ENCODE measurements at regions not wholly inside any gene's neighbourhood (a gene's known extent, or its start where the extent isn't known, plus 50 kb on each side); places are given as distances from the start of the nearest gene placed in this dataset.
"Not testable (repeated sequence)": the region's sequence is repeated elsewhere in the genome, so short reads cannot be mapped to it uniquely, and the experiment has no call there.

DNA sequence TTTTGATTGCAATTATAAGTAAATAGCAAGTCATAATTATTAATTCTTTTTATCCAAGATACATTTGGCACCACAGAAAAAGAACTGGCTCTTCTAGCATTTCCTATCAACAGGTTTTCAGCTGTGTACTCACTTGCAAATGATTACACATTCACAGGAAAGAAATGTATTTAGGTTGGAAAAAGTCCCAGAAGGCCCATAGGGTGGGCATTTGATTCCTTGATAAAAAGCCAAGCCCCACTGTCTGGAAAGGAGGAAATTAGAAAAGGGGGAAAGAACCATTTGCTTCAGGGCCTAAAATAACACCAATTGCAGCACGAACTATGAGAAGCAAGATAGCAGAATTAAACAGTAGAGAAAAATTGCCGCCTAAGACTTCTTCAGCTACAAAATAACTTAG lies 80.8 kb upstream of the COL1A2 start:
- peak; percentile 59 for ATAC-seq
- TF ChIP-seq ISL1 (CRISPR knock-in tag; IDR thresholded peaks at IDR 0.05) (no peak), ZNF8 (CRISPR knock-in tag; IDR thresholded peaks at IDR 0.05) (no peak), SNAI2 (CRISPR knock-in tag; IDR thresholded peaks at IDR 0.05) (no peak), RARB (CRISPR knock-in tag; IDR thresholded peaks at IDR 0.05) (no peak), TCF4 (CRISPR knock-in tag; IDR thresholded peaks at IDR 0.05; ENCODE audit: borderline replicate concordance) (no peak), ZNF565 (CRISPR knock-in tag; conservative IDR thresholded peaks at IDR 0.05; ENCODE audit: low read depth) (no peak), OSR1 (CRISPR knock-in tag; IDR thresholded peaks at IDR 0.05) (no peak)
- TF ChIP-seq, protein P1, sequence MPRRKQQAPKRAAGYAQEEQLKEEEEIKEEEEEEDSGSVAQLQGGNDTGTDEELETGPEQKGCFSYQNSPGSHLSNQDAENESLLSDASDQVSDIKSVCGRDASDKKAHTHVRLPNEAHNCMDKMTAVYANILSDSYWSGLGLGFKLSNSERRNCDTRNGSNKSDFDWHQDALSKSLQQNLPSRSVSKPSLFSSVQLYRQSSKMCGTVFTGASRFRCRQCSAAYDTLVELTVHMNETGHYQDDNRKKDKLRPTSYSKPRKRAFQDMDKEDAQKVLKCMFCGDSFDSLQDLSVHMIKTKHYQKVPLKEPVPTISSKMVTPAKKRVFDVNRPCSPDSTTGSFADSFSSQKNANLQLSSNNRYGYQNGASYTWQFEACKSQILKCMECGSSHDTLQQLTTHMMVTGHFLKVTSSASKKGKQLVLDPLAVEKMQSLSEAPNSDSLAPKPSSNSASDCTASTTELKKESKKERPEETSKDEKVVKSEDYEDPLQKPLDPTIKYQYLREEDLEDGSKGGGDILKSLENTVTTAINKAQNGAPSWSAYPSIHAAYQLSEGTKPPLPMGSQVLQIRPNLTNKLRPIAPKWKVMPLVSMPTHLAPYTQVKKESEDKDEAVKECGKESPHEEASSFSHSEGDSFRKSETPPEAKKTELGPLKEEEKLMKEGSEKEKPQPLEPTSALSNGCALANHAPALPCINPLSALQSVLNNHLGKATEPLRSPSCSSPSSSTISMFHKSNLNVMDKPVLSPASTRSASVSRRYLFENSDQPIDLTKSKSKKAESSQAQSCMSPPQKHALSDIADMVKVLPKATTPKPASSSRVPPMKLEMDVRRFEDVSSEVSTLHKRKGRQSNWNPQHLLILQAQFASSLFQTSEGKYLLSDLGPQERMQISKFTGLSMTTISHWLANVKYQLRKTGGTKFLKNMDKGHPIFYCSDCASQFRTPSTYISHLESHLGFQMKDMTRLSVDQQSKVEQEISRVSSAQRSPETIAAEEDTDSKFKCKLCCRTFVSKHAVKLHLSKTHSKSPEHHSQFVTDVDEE (CRISPR knock-in tag; IDR thresholded peaks at IDR 0.05): no peak
- TF ChIP-seq, protein P2, sequence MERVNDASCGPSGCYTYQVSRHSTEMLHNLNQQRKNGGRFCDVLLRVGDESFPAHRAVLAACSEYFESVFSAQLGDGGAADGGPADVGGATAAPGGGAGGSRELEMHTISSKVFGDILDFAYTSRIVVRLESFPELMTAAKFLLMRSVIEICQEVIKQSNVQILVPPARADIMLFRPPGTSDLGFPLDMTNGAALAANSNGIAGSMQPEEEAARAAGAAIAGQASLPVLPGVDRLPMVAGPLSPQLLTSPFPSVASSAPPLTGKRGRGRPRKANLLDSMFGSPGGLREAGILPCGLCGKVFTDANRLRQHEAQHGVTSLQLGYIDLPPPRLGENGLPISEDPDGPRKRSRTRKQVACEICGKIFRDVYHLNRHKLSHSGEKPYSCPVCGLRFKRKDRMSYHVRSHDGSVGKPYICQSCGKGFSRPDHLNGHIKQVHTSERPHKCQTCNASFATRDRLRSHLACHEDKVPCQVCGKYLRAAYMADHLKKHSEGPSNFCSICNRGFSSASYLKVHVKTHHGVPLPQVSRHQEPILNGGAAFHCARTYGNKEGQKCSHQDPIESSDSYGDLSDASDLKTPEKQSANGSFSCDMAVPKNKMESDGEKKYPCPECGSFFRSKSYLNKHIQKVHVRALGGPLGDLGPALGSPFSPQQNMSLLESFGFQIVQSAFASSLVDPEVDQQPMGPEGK (CRISPR knock-in tag; IDR thresholded peaks at IDR 0.05; ENCODE audit: borderline replicate concordance): no peak
- TF ChIP-seq, protein P3, sequence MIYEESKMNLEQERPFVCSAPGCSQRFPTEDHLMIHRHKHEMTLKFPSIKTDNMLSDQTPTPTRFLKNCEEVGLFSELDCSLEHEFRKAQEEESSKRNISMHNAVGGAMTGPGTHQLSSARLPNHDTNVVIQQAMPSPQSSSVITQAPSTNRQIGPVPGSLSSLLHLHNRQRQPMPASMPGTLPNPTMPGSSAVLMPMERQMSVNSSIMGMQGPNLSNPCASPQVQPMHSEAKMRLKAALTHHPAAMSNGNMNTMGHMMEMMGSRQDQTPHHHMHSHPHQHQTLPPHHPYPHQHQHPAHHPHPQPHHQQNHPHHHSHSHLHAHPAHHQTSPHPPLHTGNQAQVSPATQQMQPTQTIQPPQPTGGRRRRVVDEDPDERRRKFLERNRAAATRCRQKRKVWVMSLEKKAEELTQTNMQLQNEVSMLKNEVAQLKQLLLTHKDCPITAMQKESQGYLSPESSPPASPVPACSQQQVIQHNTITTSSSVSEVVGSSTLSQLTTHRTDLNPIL (CRISPR knock-in tag; IDR thresholded peaks at IDR 0.05; ENCODE audit: low read depth): no peak
- TF ChIP-seq, protein P4, sequence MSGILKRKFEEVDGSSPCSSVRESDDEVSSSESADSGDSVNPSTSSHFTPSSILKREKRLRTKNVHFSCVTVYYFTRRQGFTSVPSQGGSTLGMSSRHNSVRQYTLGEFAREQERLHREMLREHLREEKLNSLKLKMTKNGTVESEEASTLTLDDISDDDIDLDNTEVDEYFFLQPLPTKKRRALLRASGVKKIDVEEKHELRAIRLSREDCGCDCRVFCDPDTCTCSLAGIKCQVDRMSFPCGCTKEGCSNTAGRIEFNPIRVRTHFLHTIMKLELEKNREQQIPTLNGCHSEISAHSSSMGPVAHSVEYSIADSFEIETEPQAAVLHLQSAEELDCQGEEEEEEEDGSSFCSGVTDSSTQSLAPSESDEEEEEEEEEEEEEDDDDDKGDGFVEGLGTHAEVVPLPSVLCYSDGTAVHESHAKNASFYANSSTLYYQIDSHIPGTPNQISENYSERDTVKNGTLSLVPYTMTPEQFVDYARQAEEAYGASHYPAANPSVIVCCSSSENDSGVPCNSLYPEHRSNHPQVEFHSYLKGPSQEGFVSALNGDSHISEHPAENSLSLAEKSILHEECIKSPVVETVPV (CRISPR knock-in tag; IDR thresholded peaks at IDR 0.05): no peak

DNA sequence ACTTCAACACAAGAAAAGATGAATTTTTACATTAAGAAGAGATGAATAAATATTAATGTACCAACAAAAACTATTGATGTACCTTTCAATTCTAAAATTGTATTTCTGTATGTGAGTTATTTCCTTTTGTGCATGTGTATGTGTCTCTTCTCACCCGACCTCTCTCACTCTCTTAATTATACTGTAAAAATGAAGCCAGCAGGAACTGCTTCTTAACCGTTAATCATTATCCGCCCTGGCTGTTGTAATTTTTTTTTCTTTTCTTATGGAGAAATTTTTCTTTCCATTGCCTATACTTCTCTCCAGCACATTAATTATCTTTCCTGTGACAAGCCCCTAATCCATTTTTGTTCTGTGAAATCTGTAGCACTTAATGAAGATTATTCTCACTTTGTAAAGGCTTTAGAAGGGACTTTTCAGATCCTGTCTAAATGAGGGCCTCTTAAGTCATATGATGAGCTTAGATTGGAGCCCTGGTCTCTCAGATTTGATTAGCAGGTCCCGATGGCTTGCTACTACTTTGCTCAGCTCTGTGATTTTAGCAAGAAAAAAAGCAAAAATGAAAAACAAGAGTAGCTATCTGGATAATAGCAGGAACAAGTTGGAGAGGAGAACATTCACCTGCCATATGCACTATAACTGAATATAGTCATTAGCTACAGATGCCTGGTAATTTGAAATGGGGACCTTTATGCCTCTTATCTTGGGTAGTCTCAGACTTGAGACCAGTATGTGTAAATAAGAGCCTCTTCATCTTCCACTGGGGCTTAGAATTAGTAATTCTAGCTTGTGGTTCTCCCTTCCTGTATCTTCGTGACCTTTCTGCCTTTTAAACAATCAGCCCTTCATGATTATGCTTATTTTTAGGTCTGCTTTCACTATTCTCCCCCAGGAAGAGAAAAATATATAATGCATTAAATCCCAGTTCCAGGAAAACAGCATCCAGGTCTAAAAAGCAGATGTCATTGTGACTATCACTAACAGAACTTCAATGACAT lies 80.0 kb upstream of the COL1A2 start:
- ATAC-seq: no peak
- TF ChIP-seq SNAI2 (CRISPR knock-in tag; IDR thresholded peaks at IDR 0.05): no peak
- TF ChIP-seq GLIS3 (CRISPR knock-in tag; IDR thresholded peaks at IDR 0.05): no peak
- no peak for TF ChIP-seq ISL1 (CRISPR knock-in tag; IDR thresholded peaks at IDR 0.05)
- TF ChIP-seq ZNF565 (CRISPR knock-in tag; conservative IDR thresholded peaks at IDR 0.05; ENCODE audit: low read depth): no peak
- no peak for TF ChIP-seq ARNTL (CRISPR knock-in tag; IDR thresholded peaks at IDR 0.05; ENCODE audit: borderline replicate concordance, low read depth)
- TF ChIP-seq, protein P3 (CRISPR knock-in tag; IDR thresholded peaks at IDR 0.05; ENCODE audit: low read depth): no peak
- TF ChIP-seq TOX (CRISPR knock-in tag; IDR thresholded peaks at IDR 0.05; ENCODE audit: borderline replicate concordance): no peak
- no peak for TF ChIP-seq ZNF8 (CRISPR knock-in tag; IDR thresholded peaks at IDR 0.05)
- no peak for TF ChIP-seq ZNF70 (CRISPR knock-in tag; IDR thresholded peaks at IDR 0.05)

DNA sequence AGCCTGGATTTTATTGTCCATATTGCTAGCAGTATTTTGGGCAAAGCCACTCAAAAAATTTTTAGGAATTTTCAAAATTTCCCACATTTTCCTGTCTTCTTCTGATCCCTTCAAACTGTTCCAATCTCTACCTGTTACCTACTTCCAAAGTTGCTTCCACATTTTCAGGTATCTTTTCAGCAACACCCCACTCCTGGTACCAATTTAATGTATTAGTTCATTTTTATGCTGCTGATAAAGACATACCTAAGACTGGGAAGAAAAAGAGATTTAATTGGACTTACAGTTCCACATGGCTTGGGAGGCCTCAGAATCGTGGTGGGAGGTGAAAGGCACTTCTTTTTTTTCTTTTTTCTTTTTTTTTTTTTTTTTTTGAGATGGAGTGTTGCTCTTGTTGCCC lies 73.6 kb upstream of the COL1A2 start:
- ATAC-seq: not testable (repeated sequence)

DNA sequence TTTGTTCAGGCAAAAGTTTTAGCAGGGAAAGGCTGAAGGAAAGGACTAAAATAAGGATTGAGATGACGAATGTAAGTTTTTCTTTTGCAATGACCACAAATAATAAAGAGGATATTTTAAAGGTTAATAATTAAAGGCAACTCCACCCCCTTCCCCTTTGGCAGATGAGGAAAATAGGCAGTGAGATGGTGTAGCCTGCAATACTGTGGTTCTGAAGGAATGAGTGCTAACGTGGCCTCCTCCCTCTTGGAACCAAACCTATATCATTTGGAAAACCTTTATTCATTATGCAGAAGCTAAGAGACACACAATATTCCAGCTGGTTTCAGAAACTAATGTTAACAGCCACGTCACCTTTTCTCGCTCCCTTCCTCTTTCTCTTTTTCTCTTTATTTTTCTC lies 70.9 kb upstream of the COL1A2 start:
- no peak for ATAC-seq
- TF ChIP-seq ZNF565 (CRISPR knock-in tag; conservative IDR thresholded peaks at IDR 0.05; ENCODE audit: low read depth): no peak
- no peak for TF ChIP-seq TOX (CRISPR knock-in tag; IDR thresholded peaks at IDR 0.05; ENCODE audit: borderline replicate concordance)
- TF ChIP-seq, protein P3 (CRISPR knock-in tag; IDR thresholded peaks at IDR 0.05; ENCODE audit: low read depth): no peak
- no peak for TF ChIP-seq SNAI2 (CRISPR knock-in tag; IDR thresholded peaks at IDR 0.05)
- no peak for TF ChIP-seq ZC3H10 (CRISPR knock-in tag; IDR thresholded peaks at IDR 0.05)
- no peak for TF ChIP-seq BACH2 (CRISPR knock-in tag; IDR thresholded peaks at IDR 0.05; ENCODE audit: borderline replicate concordance)
- no peak for TF ChIP-seq ZNF70 (CRISPR knock-in tag; IDR thresholded peaks at IDR 0.05)
- TF ChIP-seq PPARA (CRISPR knock-in tag; IDR thresholded peaks at IDR 0.05; ENCODE audit: borderline replicate concordance): no peak
- TF ChIP-seq OSR1 (CRISPR knock-in tag; IDR thresholded peaks at IDR 0.05): no peak
- TF ChIP-seq, protein P2 (CRISPR knock-in tag; IDR thresholded peaks at IDR 0.05; ENCODE audit: borderline replicate concordance): no peak
- TF ChIP-seq GLIS3 (CRISPR knock-in tag; IDR thresholded peaks at IDR 0.05): no peak
- TF ChIP-seq, protein P5, sequence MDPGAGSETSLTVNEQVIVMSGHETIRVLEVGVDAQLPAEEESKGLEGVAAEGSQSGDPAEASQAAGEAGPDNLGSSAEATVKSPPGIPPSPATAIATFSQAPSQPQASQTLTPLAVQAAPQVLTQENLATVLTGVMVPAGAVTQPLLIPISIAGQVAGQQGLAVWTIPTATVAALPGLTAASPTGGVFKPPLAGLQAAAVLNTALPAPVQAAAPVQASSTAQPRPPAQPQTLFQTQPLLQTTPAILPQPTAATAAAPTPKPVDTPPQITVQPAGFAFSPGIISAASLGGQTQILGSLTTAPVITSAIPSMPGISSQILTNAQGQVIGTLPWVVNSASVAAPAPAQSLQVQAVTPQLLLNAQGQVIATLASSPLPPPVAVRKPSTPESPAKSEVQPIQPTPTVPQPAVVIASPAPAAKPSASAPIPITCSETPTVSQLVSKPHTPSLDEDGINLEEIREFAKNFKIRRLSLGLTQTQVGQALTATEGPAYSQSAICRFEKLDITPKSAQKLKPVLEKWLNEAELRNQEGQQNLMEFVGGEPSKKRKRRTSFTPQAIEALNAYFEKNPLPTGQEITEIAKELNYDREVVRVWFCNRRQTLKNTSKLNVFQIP (CRISPR knock-in tag; IDR thresholded peaks at IDR 0.05; ENCODE audit: borderline replicate concordance, low read depth): no peak

Data from SK-N-SH treated with all-trans-retinoic acid at 6 μM for 48 hours (cell line).